OCI-LY3 (cell line): ENCODE measurements at regions not wholly inside any gene's neighbourhood (a gene's known extent, or its start where the extent isn't known, plus 50 kb on each side); places are given as distances from the start of the nearest gene placed in this dataset.

ENCODE experiments used
- EZH2phosphoT487 ChIP-seq: fragments of 200-600 bp; shearing (Covaris generic); IDR thresholded peaks from 2 replicates; pipeline ENCODE4 v1.6.1; 2018; ENCODE audit warnings: antibody characterized with exemption, mixed run types, low read depth
- TF ChIP-seq, protein P1 (sequence below): fragments of 200-600, 300-600 bp; sonication (generic); IDR thresholded peaks from 2 replicates; pipeline ENCODE4 v1.5.1; 2014; ENCODE audit warnings: antibody characterized with exemption, low read length, low read depth

DNA sequence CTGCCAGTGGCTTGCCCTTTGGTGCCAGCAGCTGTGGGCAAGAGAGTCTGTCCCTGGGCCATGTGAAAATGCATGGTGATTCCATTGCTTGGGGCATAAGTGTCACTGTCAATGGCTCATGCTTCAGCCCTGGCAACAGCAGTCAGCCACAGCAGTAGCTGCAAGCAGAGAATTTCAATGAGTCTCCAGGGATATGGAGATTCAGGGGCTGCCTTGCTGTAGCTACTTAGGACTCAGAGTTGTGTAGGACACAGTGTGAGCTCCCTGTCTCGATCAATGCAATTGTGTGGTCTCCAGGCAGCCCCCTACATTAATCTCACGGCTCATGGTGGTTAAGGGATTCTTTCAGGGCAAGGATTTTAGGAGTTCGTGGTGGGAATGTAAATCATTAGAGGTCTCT is 126.3 kb upstream of the STARD3NL start:
- TF ChIP-seq, protein P1, sequence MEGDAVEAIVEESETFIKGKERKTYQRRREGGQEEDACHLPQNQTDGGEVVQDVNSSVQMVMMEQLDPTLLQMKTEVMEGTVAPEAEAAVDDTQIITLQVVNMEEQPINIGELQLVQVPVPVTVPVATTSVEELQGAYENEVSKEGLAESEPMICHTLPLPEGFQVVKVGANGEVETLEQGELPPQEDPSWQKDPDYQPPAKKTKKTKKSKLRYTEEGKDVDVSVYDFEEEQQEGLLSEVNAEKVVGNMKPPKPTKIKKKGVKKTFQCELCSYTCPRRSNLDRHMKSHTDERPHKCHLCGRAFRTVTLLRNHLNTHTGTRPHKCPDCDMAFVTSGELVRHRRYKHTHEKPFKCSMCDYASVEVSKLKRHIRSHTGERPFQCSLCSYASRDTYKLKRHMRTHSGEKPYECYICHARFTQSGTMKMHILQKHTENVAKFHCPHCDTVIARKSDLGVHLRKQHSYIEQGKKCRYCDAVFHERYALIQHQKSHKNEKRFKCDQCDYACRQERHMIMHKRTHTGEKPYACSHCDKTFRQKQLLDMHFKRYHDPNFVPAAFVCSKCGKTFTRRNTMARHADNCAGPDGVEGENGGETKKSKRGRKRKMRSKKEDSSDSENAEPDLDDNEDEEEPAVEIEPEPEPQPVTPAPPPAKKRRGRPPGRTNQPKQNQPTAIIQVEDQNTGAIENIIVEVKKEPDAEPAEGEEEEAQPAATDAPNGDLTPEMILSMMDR, result no peak
- TF ChIP-seq EZH2phosphoT487, result no peak
